RKO (cell line): ENCODE measurements at regions not wholly inside any gene's neighbourhood (a gene's known extent, or its start where the extent isn't known, plus 50 kb on each side); places are given as distances from the start of the nearest gene placed in this dataset.

Experiments
- DNase-seq: peaks from one replicate; pipeline ENCODE4 v3.0.0-alpha.2; 2016; ENCODE audit warnings: low spot score

- no peak for DNase-seq
Observed at GRCh38 chr11:25890626-25891260, 441.2 kb upstream of the ANO3 start.

DNA sequence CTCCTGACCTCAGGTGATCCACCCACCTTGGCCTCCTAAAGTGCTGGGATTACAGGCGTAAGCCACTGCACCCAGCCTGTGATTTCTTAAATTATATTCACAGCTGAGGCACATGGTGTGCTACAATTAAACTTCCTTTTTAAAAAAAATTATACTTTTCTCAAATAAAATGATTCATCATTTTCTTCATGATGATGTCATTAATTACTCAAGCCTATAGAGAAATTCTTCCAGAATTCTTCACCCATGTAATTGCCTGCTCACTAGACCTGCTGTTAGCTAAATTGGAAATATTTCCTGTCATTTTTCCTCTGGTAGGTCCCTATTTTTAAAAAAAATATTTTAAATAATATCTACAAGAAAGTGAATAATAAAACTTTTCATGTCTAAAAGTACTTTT, 440.0 kb upstream of the ANO3 start:
- peak; percentile 7 for DNase-seq

DNA sequence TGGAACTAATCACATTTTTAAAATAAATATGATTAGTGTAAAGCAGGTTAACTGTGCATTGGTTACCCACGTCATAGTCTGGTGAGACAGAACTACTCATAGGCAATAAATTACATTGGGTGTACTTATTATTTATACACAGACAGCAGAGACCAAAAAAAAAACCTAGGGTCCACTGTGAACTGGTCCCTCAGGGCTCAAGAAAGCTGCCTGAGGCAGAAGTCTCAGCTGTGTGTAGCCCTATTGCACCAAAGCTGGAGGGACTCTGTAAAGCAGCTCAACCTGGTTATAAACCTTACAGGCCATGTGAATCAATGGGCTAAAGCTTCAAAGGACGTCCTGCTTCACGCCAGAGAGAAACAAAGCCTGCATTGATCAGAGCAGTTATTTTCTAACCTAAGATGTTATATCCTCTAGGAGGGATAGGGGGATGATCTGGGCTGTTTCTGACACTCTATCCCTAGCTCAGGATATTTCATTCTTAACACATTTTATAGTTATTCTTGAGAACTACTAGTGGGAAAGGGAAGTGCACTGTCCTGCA, 432.2 kb upstream of the ANO3 start:
- DNase-seq, result no peak

GRCh38 chr11:25900814-25901213, 431.1 kb upstream of the ANO3 start:
- no peak for DNase-seq

GRCh38 chr11:25901415-25901814, 430.5 kb upstream of the ANO3 start:
- no peak for DNase-seq

DNA sequence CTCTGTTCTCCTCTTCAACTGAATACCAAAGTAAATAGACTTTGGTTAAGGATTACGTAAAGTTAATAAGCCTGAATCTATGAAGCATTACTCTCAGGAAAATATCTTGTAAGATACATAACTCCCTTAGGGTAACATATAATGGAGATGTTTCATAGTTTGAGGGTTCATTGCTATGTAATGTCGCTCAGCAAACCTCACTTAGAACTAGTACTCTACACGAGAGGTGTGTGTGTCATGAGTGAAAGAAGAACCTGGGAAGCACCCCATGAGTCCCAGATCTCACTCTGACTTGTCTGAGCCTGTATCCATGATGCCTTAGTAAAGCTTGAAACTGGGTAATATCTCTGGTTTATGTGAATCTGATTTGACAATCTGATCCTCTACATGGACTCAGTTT, 429.5 kb upstream of the ANO3 start:
- no peak for DNase-seq

DNA sequence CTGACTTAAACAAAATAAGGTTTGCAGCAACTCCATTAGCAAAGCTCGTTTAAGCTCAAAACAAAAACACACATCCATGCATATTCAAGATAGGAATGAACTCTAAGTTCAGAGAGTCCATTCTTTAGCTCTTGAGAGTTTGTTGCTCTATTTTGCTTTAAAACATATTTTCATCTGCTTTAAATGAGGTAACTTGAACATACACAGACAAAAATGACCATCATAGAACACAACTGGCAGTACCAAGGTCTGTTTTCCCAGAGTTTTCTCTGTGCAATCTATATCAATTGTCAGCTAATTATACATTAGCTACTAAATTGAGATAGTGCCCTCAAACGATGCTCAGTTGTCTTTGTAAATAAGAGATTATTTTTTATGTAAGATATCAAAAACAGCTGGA, 423.2 kb upstream of the ANO3 start:
- no peak for DNase-seq

- DNase-seq, result no peak
Observed at GRCh38 chr11:25910086-25910485, 421.8 kb upstream of the ANO3 start.

DNA sequence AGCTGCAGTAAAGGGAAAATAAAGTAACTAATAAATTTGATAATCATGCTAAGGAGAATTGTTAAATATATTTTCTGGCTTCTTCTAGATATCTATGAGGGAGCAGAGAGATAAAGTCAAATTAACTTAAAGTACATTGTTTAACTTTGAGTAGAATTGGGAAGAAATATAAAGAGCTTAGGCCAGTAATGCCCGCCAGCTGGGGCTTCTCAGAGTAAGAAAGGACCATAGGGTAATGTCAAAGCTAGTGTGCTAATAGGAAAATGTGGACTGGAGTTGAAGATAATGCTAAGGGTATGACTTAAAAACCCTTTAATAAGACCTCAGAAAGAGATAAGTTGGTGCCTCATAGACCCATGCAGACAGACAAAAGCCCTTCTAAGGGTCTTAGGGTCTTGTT, 411.6 kb upstream of the ANO3 start:
- DNase-seq, result no peak

DNA sequence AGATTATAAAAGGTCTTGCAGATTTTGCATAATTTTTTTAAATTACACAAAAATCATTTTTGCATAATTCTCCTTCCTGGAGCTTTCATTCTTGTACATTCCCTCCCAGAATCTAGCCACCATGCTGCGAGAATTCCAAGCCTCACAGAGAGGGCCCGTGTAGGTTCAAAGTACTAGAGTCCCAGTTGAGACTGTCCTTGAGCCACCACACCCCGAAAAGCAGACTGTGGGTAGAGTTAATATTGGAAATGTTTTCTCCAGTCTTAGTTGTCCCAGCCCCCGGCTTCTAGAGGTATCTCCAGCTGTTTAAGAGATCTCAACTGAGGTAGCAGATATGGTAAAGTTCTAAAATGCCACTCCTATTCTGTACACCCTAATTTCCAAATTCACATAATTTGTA, 407.3 kb upstream of the ANO3 start:
- no peak for DNase-seq

- DNase-seq, result no peak
Observed at GRCh38 chr11:25925359-25925758, 406.6 kb upstream of the ANO3 start.

DNA sequence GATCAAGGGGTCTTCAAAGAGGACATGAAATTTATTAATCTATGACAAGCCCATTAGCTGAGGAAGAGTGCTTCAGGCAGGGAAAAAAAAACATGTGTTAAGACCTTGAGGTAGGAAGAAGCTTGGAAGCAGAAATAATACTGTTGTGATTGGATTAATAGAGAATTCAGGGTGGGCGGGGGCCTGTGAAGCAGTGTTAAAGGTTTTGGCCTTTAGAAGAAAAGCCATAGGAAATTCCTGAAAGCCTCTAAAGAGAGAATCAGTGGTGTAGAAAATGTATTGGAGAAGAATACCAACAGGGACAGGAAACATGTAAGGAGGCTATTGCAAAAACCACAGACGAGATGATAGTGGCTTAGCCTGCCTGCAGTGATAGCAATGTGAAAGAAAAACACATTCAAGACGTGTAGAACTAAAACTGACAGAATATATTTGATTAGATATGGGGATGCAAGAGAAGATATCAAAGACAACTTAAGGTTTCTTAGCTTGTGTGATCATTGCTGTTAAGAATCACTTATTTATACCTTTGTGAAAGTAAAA, 404.4 kb upstream of the ANO3 start:
- no peak for DNase-seq

DNA sequence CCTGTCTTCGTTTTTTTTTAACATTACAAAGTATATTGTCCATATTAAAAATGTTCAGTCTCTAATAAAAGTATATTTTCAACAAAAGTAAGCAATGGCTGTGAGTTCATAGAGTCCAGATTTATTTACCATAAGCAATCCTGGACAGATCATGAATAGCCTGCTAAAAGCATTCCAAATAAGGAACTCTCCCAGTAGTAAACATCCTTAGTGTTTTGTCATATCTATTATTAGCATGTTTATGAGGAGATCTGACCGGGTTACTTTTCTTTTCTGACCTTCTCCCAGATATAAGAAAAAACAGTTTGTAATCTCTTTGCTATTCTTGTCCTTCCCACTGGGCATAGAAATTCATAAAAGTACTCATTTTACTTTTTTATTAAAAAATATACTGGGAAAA, 403.9 kb upstream of the ANO3 start:
- DNase-seq, result no peak

DNA sequence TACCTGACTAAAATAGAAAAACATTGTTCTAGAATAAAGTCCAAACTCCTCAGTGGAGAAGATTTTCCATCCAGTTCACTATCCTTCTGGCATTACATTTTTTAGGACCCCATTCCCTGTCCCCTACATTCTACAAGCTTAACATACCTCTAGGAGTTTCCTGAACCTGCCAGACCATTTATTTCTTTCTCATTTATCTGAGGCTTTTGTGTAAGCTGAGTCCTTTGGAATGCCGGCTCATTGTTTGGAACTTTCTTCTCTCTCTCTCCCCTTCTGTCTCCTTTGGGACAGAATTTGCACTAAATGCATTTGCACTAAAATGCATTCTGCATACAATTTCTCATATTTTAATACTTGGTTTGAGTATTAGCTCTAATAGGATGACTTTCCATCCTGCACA, 393.0 kb upstream of the ANO3 start:
- DNase-seq, result no peak

DNA sequence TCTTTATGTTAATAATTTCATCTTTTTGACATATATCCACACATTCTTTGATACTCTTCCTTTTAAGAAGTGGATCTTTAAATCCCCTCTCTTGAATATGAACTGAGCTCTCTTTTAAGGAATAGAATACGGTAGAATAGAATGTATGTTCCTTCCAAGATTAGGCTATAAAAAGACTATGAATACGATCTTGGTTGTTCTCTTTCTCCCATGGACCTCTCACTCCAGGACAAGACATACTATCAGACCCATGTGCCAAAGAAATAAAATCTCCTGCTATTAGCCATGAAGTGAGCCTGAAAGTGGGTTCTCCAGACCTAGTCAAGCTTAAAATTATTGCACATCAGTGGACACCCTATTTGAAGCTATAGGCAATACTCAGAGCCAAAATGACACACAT, 392.2 kb upstream of the ANO3 start:
- no peak for DNase-seq

DNA sequence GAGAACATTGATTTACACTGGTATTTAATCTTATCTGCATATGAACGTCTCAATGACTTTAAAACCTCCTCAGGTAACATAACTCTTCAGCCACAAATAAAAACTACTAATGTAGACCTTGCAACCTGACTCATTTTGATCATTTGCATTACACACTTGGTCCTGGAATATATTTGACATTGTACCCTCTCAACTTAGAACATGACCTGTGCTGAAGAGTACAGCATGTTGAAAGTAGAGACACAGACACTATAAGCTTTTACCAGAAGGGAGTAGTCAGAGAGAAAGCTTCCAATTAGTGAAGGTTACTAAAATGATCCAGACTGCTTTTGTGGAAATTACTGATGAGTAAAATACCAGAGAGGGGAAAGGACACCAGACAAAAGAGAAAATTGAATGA, 390.6 kb upstream of the ANO3 start:
- no peak for DNase-seq

GRCh38 chr11:25943031-25943430, 388.9 kb upstream of the ANO3 start:
- no peak for DNase-seq

DNA sequence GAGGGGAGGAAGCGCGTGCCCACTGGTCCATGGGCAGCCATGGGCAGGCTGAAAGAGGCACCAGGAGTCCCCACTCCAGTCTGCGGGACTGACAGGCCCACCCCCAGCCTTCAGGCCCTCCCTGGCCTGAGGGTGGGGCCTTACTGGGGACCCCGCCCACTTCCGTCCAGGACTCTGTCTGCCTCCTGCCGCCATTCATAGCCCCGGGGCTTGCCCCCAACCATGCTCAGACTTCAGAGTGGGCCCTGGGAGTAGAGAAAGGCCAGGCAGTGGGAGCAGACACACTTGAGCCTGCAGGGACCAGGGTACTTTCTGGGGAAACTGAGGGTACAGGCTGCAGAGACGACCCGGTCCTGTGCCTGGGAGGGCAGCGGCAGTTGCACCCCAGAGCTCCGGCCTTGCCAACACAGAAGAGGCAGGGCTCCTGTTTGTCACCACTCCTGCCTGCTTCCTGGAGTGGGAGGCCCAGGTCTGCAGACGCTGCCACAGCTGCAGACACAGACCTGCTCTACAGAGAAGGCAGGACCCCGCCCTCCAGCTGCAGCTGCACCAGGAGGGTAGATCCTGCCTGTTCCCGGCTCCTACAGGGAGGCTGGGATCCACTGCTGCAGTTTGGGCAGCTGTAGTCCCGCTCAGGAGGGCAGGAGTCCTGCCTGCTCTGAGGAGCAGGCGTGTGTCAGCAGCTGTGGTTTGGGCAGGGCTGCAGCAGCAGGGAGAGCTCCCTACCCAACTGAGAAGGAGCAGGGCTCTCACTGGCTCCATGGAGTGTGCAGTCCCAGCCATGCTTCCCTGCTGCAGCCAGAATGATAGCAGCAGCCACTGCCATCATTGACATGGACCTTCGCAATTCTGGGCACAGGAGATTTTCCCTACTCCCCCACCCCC, 387.9 kb upstream of the ANO3 start:
- DNase-seq, result no peak

GRCh38 chr11:25949918-25950317, 382.0 kb upstream of the ANO3 start:
- DNase-seq, result no peak

DNA sequence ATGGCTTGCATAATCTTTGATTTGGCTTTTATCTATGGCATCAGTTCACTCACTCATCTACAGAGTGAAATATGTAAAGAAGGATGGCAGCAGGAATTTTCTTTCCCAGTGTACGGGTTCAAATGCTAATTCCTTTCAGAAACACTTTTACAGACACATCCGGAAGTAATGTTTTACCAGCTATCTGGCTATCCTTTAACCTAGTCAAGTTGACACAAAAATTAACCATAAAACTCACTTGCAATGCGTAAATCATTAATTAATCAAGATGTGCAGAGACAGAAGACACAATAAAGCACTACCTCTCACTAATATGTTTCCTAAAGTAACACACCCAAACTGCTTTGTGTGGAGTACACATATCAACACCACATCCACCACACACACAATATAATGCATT, 378.9 kb upstream of the ANO3 start:
- no peak for DNase-seq

- DNase-seq, result no peak
Observed at GRCh38 chr11:25958045-25958444, 373.9 kb upstream of the ANO3 start.

DNA sequence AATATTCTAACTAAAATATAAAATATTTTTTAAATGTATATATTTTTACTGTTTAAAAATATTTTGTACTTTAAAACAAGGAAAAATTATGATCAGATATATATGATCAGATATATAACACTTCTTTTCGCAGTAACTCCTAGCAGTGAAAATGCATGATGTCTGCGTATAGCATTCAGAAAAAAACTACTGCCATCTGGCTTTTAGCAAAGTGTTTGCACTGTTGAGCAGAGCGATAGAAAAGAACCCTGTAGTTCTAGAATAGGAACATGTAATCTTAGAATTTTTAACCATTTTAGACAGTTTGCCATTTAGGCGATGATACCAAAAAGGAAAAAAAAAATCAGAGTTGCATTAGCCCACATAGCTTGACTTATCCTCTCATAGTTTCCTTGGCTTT, 370.4 kb upstream of the ANO3 start:
- DNase-seq, result no peak
